Endothelial cell of umbilical vein (primary cell): ENCODE measurements at regions not wholly inside any gene's neighbourhood (a gene's known extent, or its start where the extent isn't known, plus 50 kb on each side); places are given as distances from the start of the nearest gene placed in this dataset.

Experiments used
- BruUV-seq: library from RNA; stranded (reverse); fragments of 400-500 nt; replicated peaks from 2 replicates; lab custom pipeline; 2021; lab: Mats Ljungman, UMichigan
- CTCF ChIA-PET: fragments of 300-600, 350-600 bp; sonication (Branson Sonifier 250); formaldehyde crosslinking; loops from one replicate; lab custom pipeline; 2021; ENCODE audit warnings: antibody characterized with exemption, inconsistent platforms; lab: Charles Lee
- POLR2A ChIA-PET: fragments of 300-600, 350-600 bp; sonication (Branson Sonifier 250); formaldehyde crosslinking; loops from one replicate; lab custom pipeline; 2021; ENCODE audit warnings: antibody characterized with exemption, inconsistent platforms; lab: Charles Lee
- DNase-seq: peaks from one replicate; pipeline ENCODE4 v3.0.0-alpha.2; 2011; ENCODE audit warnings: low read depth, low spot score
- FAIRE-seq: peaks from 2 replicates; lab custom pipeline; 2011; peaks lifted over from hg19 to GRCh38; lab: Jason Lieb, UNC
- H2AFZ ChIP-seq: 2 replicates; pipeline ENCODE4 v1.6.0; 2012; ENCODE audit warnings: low read depth, low read length, control low read depth, inconsistent platforms
- H3K27ac ChIP-seq: 2 replicates; pipeline ENCODE4 v1.5.1; 2011; ENCODE audit warnings: low read depth, mild to moderate bottlenecking, control low read depth, low read length, moderate library complexity; ENCODE audit not compliant: insufficient read depth
- H3K27me3 ChIP-seq, 2 experiments: 2 replicates each; pipeline versions ENCODE4 v1.6.0 to v1.6.1; 2011; ENCODE audit warnings: low read length in 2 of 2, mixed read lengths in 1 of 2; ENCODE audit not compliant: control insufficient read depth in 2 of 2, insufficient read depth in 2 of 2
- H3K36me3 ChIP-seq, 2 experiments: 2 replicates in 1 of 2; 3 replicates in 1 of 2; pipeline ENCODE4 v1.5.1; 2011; ENCODE audit warnings: low read length in 2 of 2, mild to moderate bottlenecking in 1 of 2, moderate library complexity in 1 of 2; ENCODE audit not compliant: control insufficient read depth in 2 of 2, insufficient read depth in 2 of 2; ENCODE audit errors: extremely low read depth in 1 of 2
- H3K4me1 ChIP-seq: 3 replicates; pipeline ENCODE4 v1.5.1; 2011; ENCODE audit warnings: mild to moderate bottlenecking, low read length; ENCODE audit not compliant: control insufficient read depth, insufficient read depth; ENCODE audit errors: extremely low read depth
- H3K4me2 ChIP-seq: 2 replicates; pipeline ENCODE4 v1.6.1; 2011; ENCODE audit warnings: low read length, control low read depth, mixed read lengths; ENCODE audit not compliant: insufficient read depth
- H3K4me3 ChIP-seq, 3 experiments: fragments of 200-600 bp in 1 of 3; sonication (generic), shearing (Covaris generic) in 1 of 3; replicated peaks in 1 of 3; 2 replicates each; pipeline ENCODE4 v1.5.1; 2011 to 2016; ENCODE audit warnings: control low read depth in 3 of 3, low read length in 3 of 3, mild to moderate bottlenecking in 2 of 3, inconsistent platforms in 1 of 3, low read depth in 1 of 3, moderate library complexity in 1 of 3; ENCODE audit not compliant: insufficient read depth in 1 of 3
- H3K79me2 ChIP-seq: 2 replicates; pipeline ENCODE4 v1.6.0; 2012; ENCODE audit warnings: low read length, inconsistent platforms; ENCODE audit not compliant: control insufficient read depth, insufficient read depth
- H3K9ac ChIP-seq: replicated peaks from 2 replicates; pipeline ENCODE3; 2011; ENCODE audit warnings: low read length, control low read depth; ENCODE audit not compliant: insufficient read depth; ENCODE audit errors: extremely low read depth
- H3K9me1 ChIP-seq: replicated peaks from 3 replicates; pipeline ENCODE4 v1.6.0; 2011; ENCODE audit warnings: mild to moderate bottlenecking, low read length; ENCODE audit not compliant: control insufficient read depth, insufficient read depth; ENCODE audit errors: extremely low read depth
- H3K9me3 ChIP-seq: replicated peaks from 2 replicates; pipeline ENCODE4 v1.5.1; 2012; ENCODE audit warnings: low read length, inconsistent platforms; ENCODE audit not compliant: control insufficient read depth, insufficient read depth
- H4K20me1 ChIP-seq: replicated peaks from 2 replicates; pipeline ENCODE3; 2011; ENCODE audit warnings: mild to moderate bottlenecking, low read length; ENCODE audit not compliant: control insufficient read depth, insufficient read depth; ENCODE audit errors: extremely low read depth
- EZH2 ChIP-seq: IDR thresholded peaks from 2 replicates; pipeline ENCODE4 v1.6.1; 2012; ENCODE audit warnings: borderline replicate concordance, low read depth, mild to moderate bottlenecking, moderate library complexity, low read length, inconsistent platforms; ENCODE audit not compliant: severe bottlenecking
- FOS ChIP-seq: IDR thresholded peaks from 2 replicates; pipeline ENCODE4 v1.6.1; 2011; ENCODE audit warnings: mild to moderate bottlenecking, low read length, moderate library complexity, borderline replicate concordance; ENCODE audit not compliant: insufficient read depth
- GATA2 ChIP-seq: IDR thresholded peaks from 2 replicates; pipeline ENCODE4 v1.7.0; 2011; ENCODE audit warnings: low read depth, mild to moderate bottlenecking, moderate library complexity, mixed read lengths, low read length; ENCODE audit not compliant: insufficient read length, insufficient read depth
- JUN ChIP-seq: IDR thresholded peaks from 2 replicates; pipeline ENCODE4 v1.6.1; 2011; ENCODE audit warnings: borderline replicate concordance, low read depth; ENCODE audit not compliant: insufficient read length, insufficient read depth
- MYC ChIP-seq: IDR thresholded peaks from one replicate; pipeline ENCODE4 v1.6.1; 2011; ENCODE audit warnings: mild to moderate bottlenecking, low read depth, low read length
- POLR2A ChIP-seq: IDR thresholded peaks from 2 replicates; pipeline ENCODE4 v1.6.1; 2012; ENCODE audit warnings: low read depth, mild to moderate bottlenecking, control low read depth, low read length
- POLR2AphosphoS5 ChIP-seq: IDR thresholded peaks from 2 replicates; pipeline ENCODE4 v1.6.1; 2012; ENCODE audit warnings: low read depth, mild to moderate bottlenecking, control low read depth, low read length, moderate library complexity; ENCODE audit not compliant: insufficient read depth
- dilution Hi-C: fragments of 300-500 bp; cut with MboI; formaldehyde crosslinking; loops from one replicate; pipeline ENCODE4 v1.15.0; 2019; ENCODE audit warnings: low sequenced_read_pairs; ENCODE audit not compliant: extremely low pct_ligation_motif_present
- intact Hi-C: fragments of 100-400 bp; cut with micrococcal nuclease; formaldehyde crosslinking; loops from one replicate; pipeline ENCODE4 v1.10.0; 2022
- TF ChIP-seq, protein P1 (sequence below), 2 donors: IDR thresholded peaks; 1 replicate in 1 of 2; 2 replicates in 1 of 2; pipeline ENCODE4 v1.5.1; 2011; ENCODE audit warnings: low read length in 2 of 2, mild to moderate bottlenecking in 2 of 2, moderate library complexity in 2 of 2, control low read depth in 1 of 2, inconsistent platforms in 1 of 2, low read depth in 1 of 2; ENCODE audit not compliant: insufficient read depth in 1 of 2; ENCODE audit errors: extremely low read depth in 1 of 2
- TF ChIP-seq, protein P2 (sequence below): IDR thresholded peaks from 2 replicates; pipeline ENCODE4 v1.6.1; 2011; ENCODE audit not compliant: insufficient read depth, insufficient read length

GRCh38 chr12:28866715-28867503 lies 282.2 kb upstream of the FAR2 start:
- Histone ChIP-seq H3K79me2 (no peaks in the 10 kb centered on the region), H3K9me1 (no peaks in the 10 kb centered on the region), H3K36me3 (no peaks in the 10 kb centered on the region), H3K27me3 (no peaks in the 10 kb centered on the region), H3K4me2 (no peak overlapping the region), H3K9me3 (no peaks in the 10 kb centered on the region), H3K4me1 (no peaks in the 10 kb centered on the region), H3K9ac (no peak overlapping the region), H2AFZ (no peak overlapping the region), H3K27ac (no peak overlapping the region), H4K20me1 (no peaks in the 10 kb centered on the region), H3K4me3 (no peak overlapping the region)
- FAIRE-seq (no peak), DNase-seq (no peak)
- CTCF ChIA-PET, result no interaction called here
- dilution Hi-C loops (no loop called here), intact Hi-C loops (no loop called here)
- POLR2A ChIA-PET, result no interaction called here
- TF ChIP-seq POLR2A, result no peak
- TF ChIP-seq EZH2, result no peak
- no peak for TF ChIP-seq GATA2
- no TSS peak for BruUV-seq

DNA sequence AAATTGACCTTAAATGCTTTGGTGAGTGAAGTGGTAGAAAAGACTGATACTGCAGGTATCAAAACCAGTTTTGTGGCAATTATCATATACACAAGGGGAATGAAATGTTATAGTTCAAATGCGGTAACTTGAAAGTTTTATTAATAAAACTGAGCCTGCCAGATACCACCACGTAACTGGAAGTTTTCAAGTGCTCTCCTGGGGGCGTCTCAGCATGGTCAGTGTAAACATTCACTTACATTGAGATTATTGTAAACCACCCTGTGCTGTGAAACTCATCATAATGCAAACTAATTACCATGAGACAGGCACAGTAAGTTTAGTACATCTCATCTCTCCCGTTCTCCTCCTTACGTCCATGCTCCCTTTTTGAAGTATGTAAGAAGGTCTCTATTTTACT lies 280.7 kb upstream of the FAR2 start:
- Histone ChIP-seq H3K4me1 (no peaks in the 10 kb centered on the region), H4K20me1 (no peaks in the 10 kb centered on the region), H2AFZ (no peak overlapping the region), H3K27ac (no peak overlapping the region), H3K79me2 (no peaks in the 10 kb centered on the region), H3K4me2 (no peak overlapping the region), H3K4me3 (no peak overlapping the region), H3K9me1 (no peaks in the 10 kb centered on the region), H3K27me3 (no peaks in the 10 kb centered on the region), H3K36me3 (no peaks in the 10 kb centered on the region), H3K9me3 (no peaks in the 10 kb centered on the region), H3K9ac (no peak overlapping the region)
- FAIRE-seq (no peak), DNase-seq (no peak)
- no peak for TF ChIP-seq FOS
- TF ChIP-seq MYC, result no peak
- TF ChIP-seq, protein P1, sequence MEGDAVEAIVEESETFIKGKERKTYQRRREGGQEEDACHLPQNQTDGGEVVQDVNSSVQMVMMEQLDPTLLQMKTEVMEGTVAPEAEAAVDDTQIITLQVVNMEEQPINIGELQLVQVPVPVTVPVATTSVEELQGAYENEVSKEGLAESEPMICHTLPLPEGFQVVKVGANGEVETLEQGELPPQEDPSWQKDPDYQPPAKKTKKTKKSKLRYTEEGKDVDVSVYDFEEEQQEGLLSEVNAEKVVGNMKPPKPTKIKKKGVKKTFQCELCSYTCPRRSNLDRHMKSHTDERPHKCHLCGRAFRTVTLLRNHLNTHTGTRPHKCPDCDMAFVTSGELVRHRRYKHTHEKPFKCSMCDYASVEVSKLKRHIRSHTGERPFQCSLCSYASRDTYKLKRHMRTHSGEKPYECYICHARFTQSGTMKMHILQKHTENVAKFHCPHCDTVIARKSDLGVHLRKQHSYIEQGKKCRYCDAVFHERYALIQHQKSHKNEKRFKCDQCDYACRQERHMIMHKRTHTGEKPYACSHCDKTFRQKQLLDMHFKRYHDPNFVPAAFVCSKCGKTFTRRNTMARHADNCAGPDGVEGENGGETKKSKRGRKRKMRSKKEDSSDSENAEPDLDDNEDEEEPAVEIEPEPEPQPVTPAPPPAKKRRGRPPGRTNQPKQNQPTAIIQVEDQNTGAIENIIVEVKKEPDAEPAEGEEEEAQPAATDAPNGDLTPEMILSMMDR (IDR thresholded peaks at IDR 0.05; ENCODE audit: extremely low read depth in 1 of 2, insufficient read depth in 1 of 2, low read depth in 1 of 2, low read length in 2 of 2), result no peak
- no peak for TF ChIP-seq POLR2A
- no peak for TF ChIP-seq POLR2AphosphoS5
- TF ChIP-seq JUN, result no peak
- no peak for TF ChIP-seq EZH2
- TF ChIP-seq, protein P2, sequence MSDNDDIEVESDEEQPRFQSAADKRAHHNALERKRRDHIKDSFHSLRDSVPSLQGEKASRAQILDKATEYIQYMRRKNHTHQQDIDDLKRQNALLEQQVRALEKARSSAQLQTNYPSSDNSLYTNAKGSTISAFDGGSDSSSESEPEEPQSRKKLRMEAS, result no peak
- TF ChIP-seq GATA2, result no peak
- BruUV-seq, result no TSS peak
- intact Hi-C loops, result no loop called here
- dilution Hi-C loops, result no loop called here
- ChIA-PET POLR2A (no interaction called here), CTCF (no interaction called here)
